Loucy (cell line): ENCODE measurements at regions not wholly inside any gene's neighbourhood (a gene's known extent, or its start where the extent isn't known, plus 50 kb on each side); places are given as distances from the start of the nearest gene placed in this dataset.

Experiments used
- EZH2phosphoT487 ChIP-seq: fragments of 200-600 bp; IDR thresholded peaks from 2 replicates; pipeline ENCODE4 v1.6.1; 2018; ENCODE audit warnings: antibody characterized with exemption, mild to moderate bottlenecking, moderate library complexity, borderline replicate concordance
- TF ChIP-seq, protein P1 (sequence below): fragments of 200-600 bp; sonication (generic); conservative IDR thresholded peaks from 2 replicates; pipeline ENCODE4 v1.5.1; 2014; ENCODE audit warnings: mild to moderate bottlenecking, antibody characterized with exemption, low read length

DNA sequence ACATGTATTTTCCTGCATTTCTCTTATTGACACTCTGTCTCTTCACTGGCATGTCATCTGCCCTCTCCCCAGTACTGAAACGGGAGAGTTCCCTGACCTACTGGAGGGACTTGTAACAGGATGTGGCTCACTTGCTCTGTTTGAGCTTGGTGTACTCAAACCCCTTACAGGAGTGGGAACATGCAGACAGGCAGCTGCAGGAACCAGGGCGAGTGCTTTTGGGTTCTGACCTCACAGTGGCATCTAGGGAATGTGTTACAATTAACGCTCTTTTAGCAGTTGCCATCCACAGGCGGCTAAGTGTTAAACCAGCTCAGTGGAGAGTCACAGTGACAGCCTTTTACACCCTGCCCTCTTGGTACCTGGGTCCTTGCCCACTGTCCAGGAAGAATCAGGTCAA lies 300.3 kb upstream of the GRAMD2B start:
- TF ChIP-seq, protein P1, sequence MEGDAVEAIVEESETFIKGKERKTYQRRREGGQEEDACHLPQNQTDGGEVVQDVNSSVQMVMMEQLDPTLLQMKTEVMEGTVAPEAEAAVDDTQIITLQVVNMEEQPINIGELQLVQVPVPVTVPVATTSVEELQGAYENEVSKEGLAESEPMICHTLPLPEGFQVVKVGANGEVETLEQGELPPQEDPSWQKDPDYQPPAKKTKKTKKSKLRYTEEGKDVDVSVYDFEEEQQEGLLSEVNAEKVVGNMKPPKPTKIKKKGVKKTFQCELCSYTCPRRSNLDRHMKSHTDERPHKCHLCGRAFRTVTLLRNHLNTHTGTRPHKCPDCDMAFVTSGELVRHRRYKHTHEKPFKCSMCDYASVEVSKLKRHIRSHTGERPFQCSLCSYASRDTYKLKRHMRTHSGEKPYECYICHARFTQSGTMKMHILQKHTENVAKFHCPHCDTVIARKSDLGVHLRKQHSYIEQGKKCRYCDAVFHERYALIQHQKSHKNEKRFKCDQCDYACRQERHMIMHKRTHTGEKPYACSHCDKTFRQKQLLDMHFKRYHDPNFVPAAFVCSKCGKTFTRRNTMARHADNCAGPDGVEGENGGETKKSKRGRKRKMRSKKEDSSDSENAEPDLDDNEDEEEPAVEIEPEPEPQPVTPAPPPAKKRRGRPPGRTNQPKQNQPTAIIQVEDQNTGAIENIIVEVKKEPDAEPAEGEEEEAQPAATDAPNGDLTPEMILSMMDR: no peak
- TF ChIP-seq EZH2phosphoT487: no peak
